ENCODE measurements at regions not wholly inside any gene's neighbourhood (a gene's known extent, or its start where the extent isn't known, plus 50 kb on each side); places are given as distances from the start of the nearest gene placed in this dataset.

GRCh38 chrX:39204353-39204752 is 403.1 kb downstream of the MID1IP1 start:
- Histone ChIP-seq H3K27ac (no peak overlapping the region), H3K9me3 (no peaks in the 10 kb centered on the region), H3K36me3 (no peaks in the 10 kb centered on the region), H3K27me3 (no peaks in the 10 kb centered on the region), H3K4me3 (no peak overlapping the region), H3K4me1 (no peaks in the 10 kb centered on the region)
- DNase-seq (ENCODE audit: low spot score): no peak
- no peak for TF ChIP-seq CTCF (IDR thresholded peaks at IDR 0.05)

GRCh38 chrX:39204945-39205344 is 403.7 kb downstream of the MID1IP1 start:
- Histone ChIP-seq H3K4me1 (no peaks in the 10 kb centered on the region), H3K4me3 (no peak overlapping the region), H3K36me3 (no peaks in the 10 kb centered on the region), H3K27ac (no peak overlapping the region), H3K27me3 (no peaks in the 10 kb centered on the region), H3K9me3 (peaks cover 0 to 5% of the 10 kb centered on the region in 2 donors)
- no peak for TF ChIP-seq CTCF (IDR thresholded peaks at IDR 0.05)
- no peak for DNase-seq (ENCODE audit: low spot score)

DNA sequence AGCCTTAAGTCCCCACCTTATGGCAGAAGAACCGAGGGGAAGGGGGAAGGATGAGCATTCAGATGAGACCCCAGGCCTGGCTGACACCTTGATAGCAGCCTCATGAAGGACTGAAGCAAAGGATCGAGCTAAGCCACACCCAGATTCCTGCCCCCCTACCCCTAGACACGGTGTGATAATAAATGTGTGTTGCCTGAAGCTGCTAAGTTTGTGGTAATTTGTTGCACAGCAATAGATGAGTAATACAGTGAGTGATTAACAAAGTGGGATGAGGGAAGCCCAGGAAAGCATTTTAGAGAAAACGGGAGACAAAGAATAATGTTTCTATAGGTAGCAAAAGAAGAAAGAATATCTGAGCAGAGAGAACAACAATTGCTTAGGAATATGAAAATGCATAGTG is 404.2 kb downstream of the MID1IP1 start:
- Histone ChIP-seq H3K27me3 (no peaks in the 10 kb centered on the region), H3K9me3 (peaks cover 0 to 7% of the 10 kb centered on the region in 2 donors), H3K4me1 (no peaks in the 10 kb centered on the region), H3K36me3 (no peaks in the 10 kb centered on the region), H3K4me3 (no peak overlapping the region), H3K27ac (no peak overlapping the region)
- TF ChIP-seq CTCF (IDR thresholded peaks at IDR 0.05): no peak
- DNase-seq (ENCODE audit: low spot score): no peak

DNA sequence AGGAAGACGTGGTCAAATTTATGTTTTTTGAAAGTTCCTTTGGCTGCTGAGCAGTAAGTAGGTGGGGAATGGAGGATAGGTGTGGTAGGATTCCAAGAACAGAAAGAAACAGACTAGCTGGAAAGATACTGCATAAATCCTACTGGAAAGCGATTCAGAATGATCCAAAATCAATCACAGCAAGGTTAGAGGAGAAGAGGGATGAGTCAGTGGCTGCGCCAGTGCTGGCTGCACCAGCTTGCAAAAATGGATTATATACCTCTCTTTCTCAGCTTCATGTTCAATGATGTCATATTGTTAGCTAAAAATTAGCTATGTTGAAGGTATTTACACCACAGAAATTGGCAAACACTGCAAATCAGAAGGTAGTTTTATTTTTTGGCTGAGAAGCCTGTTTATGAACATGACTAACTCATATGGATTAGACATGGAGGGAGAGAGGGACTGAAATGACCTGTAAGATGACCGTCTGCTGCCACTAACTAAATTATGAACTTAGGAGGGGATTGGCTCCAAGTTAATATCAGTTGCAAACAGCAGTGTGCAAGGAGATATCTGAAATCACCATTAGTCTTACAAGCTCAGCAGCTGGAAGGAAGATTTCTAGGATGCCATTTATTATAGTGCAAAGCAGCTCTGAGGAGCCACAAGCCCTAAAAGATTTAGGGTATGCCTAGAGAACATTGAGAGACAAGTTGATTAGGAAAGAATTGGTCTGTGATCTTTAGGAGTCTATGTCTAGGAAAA is 405.3 kb downstream of the MID1IP1 start:
- peaks cover 0 to 7% of the 10 kb centered on the region in 2 donors for H3K9me3 ChIP-seq

GRCh38 chrX:39211501-39211900 is 410.2 kb downstream of the MID1IP1 start:
- Histone ChIP-seq H3K4me3 (no peak overlapping the region), H3K9me3 (peaks cover 0 to 7% of the 10 kb centered on the region in 2 donors), H3K36me3 (no peaks in the 10 kb centered on the region), H3K27me3 (no peaks in the 10 kb centered on the region), H3K27ac (no peak overlapping the region), H3K4me1 (no peaks in the 10 kb centered on the region)
- DNase-seq (ENCODE audit: low spot score): no peak
- TF ChIP-seq CTCF (IDR thresholded peaks at IDR 0.05): no peak

More for the DNA sequence above, 405.3 kb downstream of the MID1IP1 start:
- Histone ChIP-seq H3K4me3 (no peak overlapping the region), H3K4me1 (no peaks in the 10 kb centered on the region), H3K36me3 (no peaks in the 10 kb centered on the region), H3K27me3 (no peaks in the 10 kb centered on the region), H3K27ac (no peak overlapping the region)
- no peak for DNase-seq (ENCODE audit: low spot score)
- no peak for TF ChIP-seq CTCF (IDR thresholded peaks at IDR 0.05)

- Histone ChIP-seq H3K9me3 (peaks cover 0 to 7% of the 10 kb centered on the region in 2 donors), H3K4me1 (no peaks in the 10 kb centered on the region), H3K4me3 (no peak overlapping the region), H3K27ac (no peak overlapping the region), H3K36me3 (no peaks in the 10 kb centered on the region), H3K27me3 (no peaks in the 10 kb centered on the region)
- no peak for DNase-seq (ENCODE audit: low spot score)
- TF ChIP-seq CTCF (IDR thresholded peaks at IDR 0.05): no peak
Observed at GRCh38 chrX:39212456-39212855, 411.2 kb downstream of the MID1IP1 start.

Measured in right atrium auricular region (tissue), 2 donors.